ENCODE measurements at regions not wholly inside any gene's neighbourhood (a gene's known extent, or its start where the extent isn't known, plus 50 kb on each side); places are given as distances from the start of the nearest gene placed in this dataset.

DNA sequence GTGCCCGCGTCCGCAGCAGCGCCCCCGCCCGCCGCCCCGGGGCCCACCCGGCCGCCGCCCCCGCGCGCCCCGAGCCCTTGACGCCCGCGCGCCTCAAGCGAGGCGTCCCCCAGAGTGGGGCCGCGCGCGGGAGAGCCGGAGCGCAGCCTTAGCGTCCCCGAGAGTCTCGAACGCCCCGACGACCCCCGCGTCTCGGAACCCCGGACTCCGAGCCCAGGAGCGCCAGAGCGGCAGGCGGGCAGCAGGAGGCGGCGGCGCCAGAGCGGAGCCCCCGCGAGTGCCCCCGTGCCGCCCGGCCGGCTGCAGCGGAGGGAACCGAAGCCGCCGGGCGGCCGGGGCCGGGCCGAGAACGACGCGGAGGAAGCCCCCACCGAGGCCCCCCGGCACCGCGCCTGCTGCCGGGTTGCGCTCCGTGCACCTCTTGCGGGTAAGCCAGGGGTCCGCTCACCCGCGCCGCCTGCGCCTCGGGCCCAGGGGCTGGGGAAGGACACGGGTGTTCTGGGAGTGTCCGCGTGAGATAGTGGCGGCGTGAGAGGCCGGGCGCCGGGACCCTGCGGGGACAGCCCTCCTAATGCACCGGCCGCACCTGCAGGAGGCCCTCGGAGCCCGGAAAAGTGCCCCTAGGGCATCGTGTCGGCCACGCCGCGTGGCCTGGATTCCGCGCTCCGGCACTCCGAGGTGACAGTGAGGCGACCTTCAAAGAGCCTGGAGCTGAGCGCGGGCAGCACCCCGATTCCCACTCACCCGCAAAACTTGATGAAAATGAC, 52.0 kb upstream of the ULK4 start:
- Mint-ChIP-seq H3K27ac (peak overlapping the region; percentile 71), H3K4me1 (peaks cover 12% of the 10 kb centered on the region), H3K9me3 (no peaks in the 10 kb centered on the region), H3K36me3 (ENCODE audit: low read depth) (no peaks in the 10 kb centered on the region), H3K27me3 (ENCODE audit: insufficient read depth) (peaks cover 4% of the 10 kb centered on the region), H3K4me3 (peak overlapping the region; percentile 78)
- H3K9ac ChIP-seq (ENCODE audit: extremely low read depth, low read length, poor library complexity, severe bottlenecking): peak overlapping the region; percentile 73
- no peaks in the 10 kb centered on the region for H3K4me1 ChIP-seq (ENCODE audit: control insufficient read depth, insufficient read depth, low read length)
- peak; percentile 74 for DNase-seq
- H3K4me3 ChIP-seq (ENCODE audit: low read length): peak overlapping the region; percentile 93
- TF ChIP-seq, protein P1, sequence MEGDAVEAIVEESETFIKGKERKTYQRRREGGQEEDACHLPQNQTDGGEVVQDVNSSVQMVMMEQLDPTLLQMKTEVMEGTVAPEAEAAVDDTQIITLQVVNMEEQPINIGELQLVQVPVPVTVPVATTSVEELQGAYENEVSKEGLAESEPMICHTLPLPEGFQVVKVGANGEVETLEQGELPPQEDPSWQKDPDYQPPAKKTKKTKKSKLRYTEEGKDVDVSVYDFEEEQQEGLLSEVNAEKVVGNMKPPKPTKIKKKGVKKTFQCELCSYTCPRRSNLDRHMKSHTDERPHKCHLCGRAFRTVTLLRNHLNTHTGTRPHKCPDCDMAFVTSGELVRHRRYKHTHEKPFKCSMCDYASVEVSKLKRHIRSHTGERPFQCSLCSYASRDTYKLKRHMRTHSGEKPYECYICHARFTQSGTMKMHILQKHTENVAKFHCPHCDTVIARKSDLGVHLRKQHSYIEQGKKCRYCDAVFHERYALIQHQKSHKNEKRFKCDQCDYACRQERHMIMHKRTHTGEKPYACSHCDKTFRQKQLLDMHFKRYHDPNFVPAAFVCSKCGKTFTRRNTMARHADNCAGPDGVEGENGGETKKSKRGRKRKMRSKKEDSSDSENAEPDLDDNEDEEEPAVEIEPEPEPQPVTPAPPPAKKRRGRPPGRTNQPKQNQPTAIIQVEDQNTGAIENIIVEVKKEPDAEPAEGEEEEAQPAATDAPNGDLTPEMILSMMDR (conservative IDR thresholded peaks at IDR 0.05): no peak
- no peaks in the 10 kb centered on the region for H3K36me3 ChIP-seq (ENCODE audit: control insufficient read depth, insufficient read depth, low read length)
- no peaks in the 10 kb centered on the region for H3K27me3 ChIP-seq (ENCODE audit: control insufficient read depth, insufficient read depth, low read length, poor library complexity, severe bottlenecking)
- no peaks in the 10 kb centered on the region for H3K9me3 ChIP-seq (ENCODE audit: control insufficient read depth, low read length)
- 0 to 1% methylated on average over 39 to 103 of the region's 103 CpGs for WGBS, 2 experiments (ENCODE audit: insufficient coverage in 1 of 2, insufficient read length in 1 of 2)
- peak overlapping the region; percentile 61 for H3K27ac ChIP-seq (ENCODE audit: low read depth, low read length)

DNA sequence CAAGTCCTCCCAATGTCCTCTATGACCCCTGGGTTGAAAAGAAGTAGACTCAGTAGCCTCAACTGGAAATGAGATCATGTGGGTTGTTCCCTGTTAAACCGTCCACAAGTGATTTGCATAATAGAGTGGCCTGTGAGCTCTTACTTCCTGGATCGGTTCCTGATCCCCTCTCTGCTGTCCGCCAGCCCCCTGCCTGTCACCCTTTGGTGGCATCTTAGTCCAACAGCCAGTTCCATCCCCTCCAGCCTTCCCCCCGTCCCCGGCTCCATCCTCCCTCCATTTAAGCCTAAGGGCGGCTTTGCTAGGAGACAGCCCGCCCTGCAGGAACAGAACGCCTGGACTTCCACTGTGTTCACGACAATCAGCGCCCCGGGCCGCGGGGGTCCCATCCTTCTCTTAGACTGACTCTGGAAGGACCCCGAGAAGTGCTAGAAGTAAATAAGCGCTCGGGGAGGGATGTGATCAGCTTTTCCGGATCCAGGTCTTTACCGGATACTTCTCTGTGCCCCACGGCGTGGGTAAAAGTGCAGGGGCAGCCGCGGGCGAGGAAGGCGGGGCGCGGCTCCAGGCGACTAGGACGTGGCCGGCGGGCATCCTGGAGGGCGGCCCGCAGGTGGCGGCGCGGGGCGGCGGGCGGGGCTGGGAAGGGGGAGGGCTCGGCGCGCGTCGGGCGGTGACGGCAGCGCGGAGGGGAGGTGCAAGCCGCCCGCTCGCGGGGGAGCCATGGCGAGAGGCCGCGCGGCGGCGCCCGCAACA, 51.2 kb upstream of the ULK4 start:
- Histone ChIP-seq H3K4me3 (ENCODE audit: low read length) (peak overlapping the region; percentile 81), H3K4me1 (ENCODE audit: control insufficient read depth, insufficient read depth, low read length) (no peaks in the 10 kb centered on the region), H3K36me3 (ENCODE audit: control insufficient read depth, insufficient read depth, low read length) (no peaks in the 10 kb centered on the region), H3K27me3 (ENCODE audit: control insufficient read depth, insufficient read depth, low read length, poor library complexity, severe bottlenecking) (no peaks in the 10 kb centered on the region), H3K9ac (ENCODE audit: extremely low read depth, low read length, poor library complexity, severe bottlenecking) (peak overlapping the region; percentile 52), H3K9me3 (ENCODE audit: control insufficient read depth, low read length) (no peaks in the 10 kb centered on the region), H3K27ac (ENCODE audit: low read depth, low read length) (peak overlapping the region; percentile 12)
- no peaks in the 10 kb centered on the region for H3K9me3 Mint-ChIP-seq
- H3K4me1 Mint-ChIP-seq: peaks cover 12% of the 10 kb centered on the region
- no peaks in the 10 kb centered on the region for H3K36me3 Mint-ChIP-seq (ENCODE audit: low read depth)
- peak; percentile 90 for DNase-seq
- TF ChIP-seq, protein P1 (conservative IDR thresholded peaks at IDR 0.05): no peak
- peaks cover 4% of the 10 kb centered on the region for H3K27me3 Mint-ChIP-seq (ENCODE audit: insufficient read depth)
- H3K4me3 Mint-ChIP-seq: peak overlapping the region; percentile 78
- 1 to 9% methylated on average over 10 to 58 of the region's 58 CpGs for WGBS, 2 experiments (ENCODE audit: insufficient coverage in 1 of 2, insufficient read length in 1 of 2)
- peak overlapping the region; percentile 86 for H3K27ac Mint-ChIP-seq

DNA sequence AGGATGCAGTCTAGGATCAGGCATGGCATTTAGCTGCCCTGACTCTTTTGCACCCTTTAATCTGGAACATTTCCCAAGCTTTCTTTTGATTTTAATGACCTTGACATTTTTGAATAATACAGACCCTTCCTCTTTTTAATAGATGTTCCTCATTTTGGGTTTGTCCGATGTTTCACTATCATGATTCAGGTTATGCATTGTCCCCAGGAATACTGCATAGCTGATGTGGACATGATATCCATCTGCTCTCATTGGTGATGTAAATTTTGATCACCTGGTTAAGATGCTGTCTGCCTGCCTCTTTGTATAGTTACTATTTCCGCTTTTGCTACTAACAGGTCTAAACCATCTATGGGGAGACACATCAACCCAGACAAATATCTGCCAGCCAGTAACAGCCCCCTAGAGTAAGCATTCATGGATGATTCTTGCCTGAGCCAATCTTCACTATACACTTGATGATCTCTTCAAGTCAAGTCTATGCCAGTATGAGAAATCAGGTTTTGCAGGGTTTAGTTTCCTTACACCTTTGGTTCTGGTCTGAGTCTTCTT, 50.6 kb upstream of the ULK4 start:
- 93 to 100% methylated on average over 2 of the region's 2 CpGs for WGBS, 2 experiments (ENCODE audit: insufficient coverage in 1 of 2, insufficient read length in 1 of 2)
- TF ChIP-seq, protein P1 (conservative IDR thresholded peaks at IDR 0.05): no peak
- Mint-ChIP-seq H3K9me3 (no peaks in the 10 kb centered on the region), H3K27me3 (ENCODE audit: insufficient read depth) (peaks cover 4% of the 10 kb centered on the region), H3K4me3 (peak overlapping the region; percentile 78), H3K4me1 (peaks cover 12% of the 10 kb centered on the region), H3K27ac (peak overlapping the region; percentile 86), H3K36me3 (ENCODE audit: low read depth) (no peaks in the 10 kb centered on the region)
- DNase-seq: no peak
- Histone ChIP-seq H3K9ac (ENCODE audit: extremely low read depth, low read length, poor library complexity, severe bottlenecking) (no peak overlapping the region), H3K27me3 (ENCODE audit: control insufficient read depth, insufficient read depth, low read length, poor library complexity, severe bottlenecking) (no peaks in the 10 kb centered on the region), H3K9me3 (ENCODE audit: control insufficient read depth, low read length) (no peaks in the 10 kb centered on the region), H3K4me3 (ENCODE audit: low read length) (peak overlapping the region; percentile 81), H3K27ac (ENCODE audit: low read depth, low read length) (no peak overlapping the region), H3K36me3 (ENCODE audit: control insufficient read depth, insufficient read depth, low read length) (no peaks in the 10 kb centered on the region), H3K4me1 (ENCODE audit: control insufficient read depth, insufficient read depth, low read length) (no peaks in the 10 kb centered on the region)

Measured in endodermal cell (in vitro differentiated cells).